NOMO-1 treated with dmso at 0.1 percent for 144 hours (cell line): ENCODE measurements at regions not wholly inside any gene's neighbourhood (a gene's known extent, or its start where the extent isn't known, plus 50 kb on each side); places are given as distances from the start of the nearest gene placed in this dataset.

Source experiments
- DNase-seq: peaks from one replicate; lab custom pipeline; 2025; ENCODE audit not compliant: unreplicated experiment; lab: John Stamatoyannopoulos, UW

DNA sequence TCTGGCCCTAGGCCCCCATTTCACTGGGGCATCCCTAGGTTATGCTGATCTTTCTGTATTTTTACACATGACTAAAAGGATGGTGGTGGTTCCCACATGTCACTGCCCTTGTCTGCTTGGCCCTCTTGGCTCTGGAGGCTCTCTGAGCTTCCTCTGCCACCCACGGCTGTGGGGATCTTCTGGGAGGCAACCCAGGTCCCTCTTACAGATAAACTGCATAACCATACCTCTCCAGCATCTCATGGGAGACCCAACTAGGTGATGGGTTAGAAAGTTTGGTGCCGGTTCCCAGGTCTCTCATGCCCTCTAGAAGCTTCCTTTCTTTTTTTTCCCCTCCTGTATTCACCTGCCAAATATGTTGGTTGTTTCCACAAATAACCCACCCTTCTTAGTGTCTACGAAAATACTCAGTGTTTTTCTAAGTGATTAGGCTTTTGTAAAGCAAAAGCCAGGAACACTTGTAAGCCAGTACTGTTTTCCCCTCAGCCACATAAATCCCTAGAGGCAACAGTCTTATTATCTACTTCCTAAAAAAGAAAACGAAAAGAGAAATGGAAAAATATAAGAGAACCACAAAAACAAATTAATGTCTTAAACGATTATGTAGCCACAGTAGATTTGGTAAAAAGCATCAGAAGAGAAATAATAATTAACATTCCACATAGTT is 71.7 kb upstream of the SMLR1 start:
- no peak for DNase-seq

DNA sequence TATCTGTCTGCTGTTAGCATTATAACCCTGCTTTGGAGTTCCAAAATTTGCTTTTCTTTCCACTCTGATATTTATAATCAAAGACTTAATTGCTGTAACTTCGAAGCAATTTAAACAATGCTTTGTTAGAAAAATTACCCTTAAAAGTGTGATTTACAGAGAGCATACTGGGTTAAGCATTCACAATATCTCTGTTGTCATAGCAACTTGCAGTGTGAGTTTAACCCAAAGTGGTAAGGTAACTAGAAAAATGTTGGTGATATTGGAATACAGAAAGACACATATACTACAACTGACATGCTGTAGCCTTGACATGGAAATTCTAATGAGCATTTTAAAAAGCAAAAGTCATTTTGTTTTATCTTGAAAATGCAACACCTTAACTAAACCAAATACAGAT is 70.4 kb upstream of the SMLR1 start:
- no peak for DNase-seq

DNA sequence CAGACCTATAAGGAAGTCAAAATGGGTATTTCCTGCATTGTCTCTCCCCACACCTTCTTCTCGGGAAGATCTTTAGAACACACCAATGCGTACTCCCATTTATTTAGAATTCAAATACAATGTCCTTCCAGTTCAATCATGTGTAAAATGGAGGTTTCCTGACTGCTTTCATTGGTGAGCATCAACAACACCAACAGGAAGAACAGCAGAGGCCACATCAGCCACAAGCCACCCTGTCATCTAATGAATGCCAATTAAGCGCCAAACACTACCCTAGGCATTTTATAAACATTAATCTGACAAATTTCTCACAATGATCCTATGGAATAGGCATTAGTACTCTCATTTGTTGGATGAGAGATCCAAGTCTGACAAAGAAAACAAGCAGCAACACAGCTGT is 68.4 kb upstream of the SMLR1 start:
- no peak for DNase-seq

DNA sequence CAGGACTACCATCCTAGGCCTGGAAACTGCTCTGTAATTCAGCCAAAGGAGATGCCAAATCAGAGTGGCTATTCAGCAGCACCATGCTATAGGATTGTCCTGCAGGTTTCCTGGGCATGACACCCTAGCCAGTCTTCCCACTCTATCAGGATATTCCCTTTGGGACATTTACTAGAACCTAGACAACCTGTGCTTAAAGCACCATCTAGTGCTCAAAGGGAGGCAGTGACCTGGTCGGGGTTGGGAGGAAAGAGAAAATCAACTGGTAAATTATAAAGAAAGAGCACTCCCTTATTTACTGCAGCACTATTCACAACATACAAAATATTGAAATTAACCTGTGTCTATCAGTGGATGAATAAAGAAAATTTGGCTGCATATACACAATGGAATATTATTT is 67.2 kb upstream of the SMLR1 start:
- no peak for DNase-seq

DNA sequence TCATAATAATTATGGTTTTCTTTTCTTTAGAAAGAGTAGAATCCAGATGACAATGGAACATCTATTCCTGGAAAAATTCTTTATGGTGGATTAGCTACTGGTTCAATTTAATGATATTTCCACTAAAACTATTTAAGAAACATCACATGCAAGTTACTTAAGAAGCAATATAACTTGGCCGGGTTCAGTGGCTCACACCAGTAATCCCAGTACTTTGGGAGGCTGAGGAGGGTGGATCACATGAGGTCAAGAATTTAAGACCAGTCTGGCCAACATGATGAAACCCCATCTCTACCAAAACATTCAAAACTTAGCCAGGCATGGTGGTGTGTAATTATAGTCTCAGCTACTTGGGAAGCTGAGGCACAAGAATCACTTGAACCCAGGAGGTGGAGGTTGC is 65.9 kb upstream of the SMLR1 start:
- no peak for DNase-seq

DNA sequence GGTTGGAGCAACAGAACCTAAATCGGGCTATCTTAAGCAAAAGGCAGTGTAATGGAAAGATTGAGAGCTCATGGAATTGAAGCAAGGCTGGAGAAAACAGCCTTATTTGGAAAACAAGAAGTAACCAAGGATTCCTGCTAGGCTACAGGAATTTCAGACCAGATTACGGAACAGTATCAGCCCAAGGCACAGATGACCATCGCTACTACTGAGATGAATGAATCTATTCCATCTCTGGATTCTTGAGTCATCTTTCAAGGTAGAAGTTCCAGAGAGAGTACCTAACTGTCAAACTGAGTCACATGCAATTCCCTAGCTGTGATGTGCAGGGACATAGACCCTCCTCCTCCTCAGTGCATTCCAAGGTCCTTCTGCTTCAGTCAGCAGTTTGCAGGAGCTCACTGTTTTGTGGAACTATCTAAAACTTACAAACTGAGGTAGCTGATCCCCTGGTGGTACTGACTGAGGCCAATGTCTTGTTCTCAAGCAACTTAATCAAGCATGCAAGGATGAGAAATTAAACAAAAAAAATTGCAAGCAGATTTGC is 62.0 kb upstream of the SMLR1 start:
- no peak for DNase-seq

DNA sequence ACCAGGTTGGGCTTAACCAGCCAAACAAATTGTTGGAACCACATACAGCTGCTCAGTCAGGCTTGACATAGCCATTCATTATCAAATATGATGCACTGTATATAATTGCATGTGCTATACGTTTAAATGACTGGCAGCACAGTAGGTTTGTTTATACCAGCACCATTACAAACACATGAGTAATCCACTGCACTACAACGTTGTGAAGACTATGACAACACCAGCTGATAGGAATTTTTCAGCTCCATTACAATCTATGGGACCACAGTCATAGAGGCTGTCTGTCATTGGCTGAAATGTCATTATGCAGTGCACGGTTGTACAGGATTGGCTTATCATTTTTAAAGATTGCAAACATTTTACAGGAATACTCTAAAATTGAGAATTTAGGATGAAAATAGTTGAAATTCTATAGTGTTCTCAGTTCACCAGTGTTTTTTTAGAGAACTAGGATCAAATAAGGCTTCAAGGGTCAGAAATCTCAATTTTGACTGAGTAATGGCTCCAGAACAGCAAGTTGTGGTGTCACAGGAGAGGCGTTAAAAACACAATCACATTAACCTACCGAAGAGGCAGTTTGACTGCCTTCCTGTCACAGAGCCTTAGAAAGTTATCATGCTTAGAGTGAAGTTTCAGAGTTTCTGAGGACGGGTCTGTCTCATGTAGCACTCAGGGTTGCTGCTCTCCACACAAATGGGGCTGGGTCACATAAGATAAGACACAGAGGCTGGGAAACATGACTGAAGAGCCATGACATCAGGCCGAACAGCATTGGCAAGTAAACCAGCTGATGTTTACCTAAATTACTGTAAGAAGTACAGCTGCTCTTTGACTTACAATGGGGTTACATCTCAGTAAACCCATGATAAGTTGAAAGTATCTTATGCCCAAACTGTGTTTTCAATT is 60.7 kb upstream of the SMLR1 start:
- no peak for DNase-seq

DNA sequence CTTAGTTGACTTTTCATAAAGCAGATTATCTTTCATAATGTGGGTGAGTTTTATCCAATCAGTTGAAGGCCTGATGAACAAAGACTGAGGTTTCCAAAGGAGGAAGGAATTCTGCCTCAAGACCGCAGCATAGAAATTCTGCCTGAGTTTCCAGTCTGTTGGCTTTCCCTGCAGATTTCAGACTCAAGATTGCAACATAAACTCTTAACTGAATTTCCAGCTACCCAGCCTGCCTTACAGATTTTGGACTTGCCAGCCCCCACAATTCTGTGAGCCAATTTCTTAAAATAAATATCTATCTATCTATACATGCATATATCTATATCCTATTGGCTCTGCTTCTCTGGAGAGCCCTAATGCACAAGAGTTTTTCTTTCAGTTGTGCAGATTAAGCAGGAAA is 57.3 kb upstream of the SMLR1 start:
- DNase-seq = no peak

DNA sequence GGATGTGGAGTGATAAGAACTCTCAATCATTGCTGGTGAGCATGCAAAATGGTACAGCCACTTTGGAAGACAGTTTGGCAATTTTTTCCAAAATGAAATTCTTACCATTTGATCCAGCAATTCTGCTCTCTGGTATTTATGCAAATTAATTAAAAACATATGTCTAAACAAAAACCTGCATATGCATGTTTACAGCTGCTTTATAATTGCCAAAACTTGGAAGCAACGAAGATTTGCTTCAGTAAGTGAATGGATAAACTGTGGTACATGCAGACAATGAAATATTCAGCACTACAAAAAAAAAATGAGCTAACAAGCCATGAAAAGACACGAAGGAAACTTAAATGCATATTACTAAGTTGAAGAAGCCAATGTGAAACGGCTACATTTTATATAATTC is 55.5 kb upstream of the SMLR1 start:
- DNase-seq = no peak

DNA sequence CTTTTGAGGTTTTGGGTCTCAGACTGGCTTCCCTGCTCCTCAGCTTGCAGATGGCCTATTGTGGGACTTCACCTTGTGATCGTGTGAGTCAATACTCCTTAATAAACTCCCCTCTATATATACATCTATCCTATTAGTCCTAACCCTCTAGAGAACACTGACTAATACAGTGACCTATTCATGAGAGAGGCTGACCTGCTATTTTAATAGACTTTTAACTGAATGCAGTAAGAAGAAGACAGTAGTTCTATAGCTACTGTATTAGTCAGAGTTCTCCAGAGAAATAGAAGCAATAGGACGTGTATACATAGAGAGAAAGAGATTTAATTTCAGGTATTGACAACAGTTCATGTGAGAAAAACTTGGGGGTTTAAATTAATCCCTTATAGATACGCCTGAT is 53.3 kb upstream of the SMLR1 start:
- no peak for DNase-seq

DNA sequence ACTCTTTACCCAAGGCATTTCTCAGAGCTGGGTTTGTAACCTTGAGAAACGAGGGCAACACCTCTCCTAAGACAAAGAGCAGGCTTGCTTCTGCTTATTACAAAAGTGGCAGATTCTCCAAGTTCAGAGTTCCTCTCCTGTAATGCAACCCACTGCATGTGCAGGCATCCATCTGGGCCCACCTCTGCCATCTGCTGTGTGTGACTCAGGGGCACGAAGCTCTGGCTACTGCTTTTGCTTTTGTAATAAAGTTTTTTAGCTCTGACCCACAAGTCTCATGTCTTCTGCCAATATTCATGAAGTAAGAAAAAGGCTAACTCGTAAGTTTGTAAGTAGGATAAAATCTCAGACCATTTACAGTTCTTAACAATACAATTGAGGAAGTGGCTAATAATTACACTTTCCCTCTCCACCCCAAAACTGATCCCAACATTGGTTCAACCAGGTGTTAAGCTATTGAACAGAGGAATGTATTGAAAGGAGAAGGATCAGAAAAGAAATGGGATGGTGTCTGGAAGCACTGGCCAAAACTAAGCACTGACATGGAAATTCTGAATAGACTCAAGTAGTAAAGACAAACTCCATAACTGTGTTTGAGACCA is 51.7 kb upstream of the SMLR1 start:
- DNase-seq = no peak

DNA sequence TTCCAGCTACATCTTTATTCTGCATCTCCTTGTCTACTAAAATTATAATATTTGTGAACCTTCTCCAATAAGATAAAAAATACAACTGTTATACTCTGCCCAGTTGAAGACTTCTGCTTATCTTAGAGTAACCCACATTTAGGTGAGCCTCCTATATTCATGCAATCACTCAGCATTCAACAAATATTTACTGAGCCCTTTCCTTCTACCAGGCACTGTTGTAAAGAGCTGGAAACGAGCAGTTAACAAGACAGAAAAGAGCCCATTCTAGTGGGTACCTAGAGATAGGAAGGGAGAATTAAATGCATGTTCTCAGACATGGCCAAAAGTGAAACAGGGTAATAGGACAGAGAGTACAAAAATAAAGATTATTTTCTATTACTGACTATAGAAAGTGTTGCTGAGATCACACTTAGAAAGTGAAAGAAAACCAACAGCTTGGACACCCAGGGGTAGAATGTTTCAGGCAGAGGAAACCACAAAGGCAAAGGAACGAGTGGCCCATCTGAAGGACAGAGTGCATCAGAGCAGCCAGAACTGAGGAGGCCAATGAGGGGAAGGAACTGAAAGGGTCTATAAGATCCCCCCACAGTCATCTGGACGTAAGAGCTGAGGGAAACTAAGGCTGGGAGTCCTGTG is 50.8 kb upstream of the SMLR1 start:
- no peak for DNase-seq
